DMS53 treated with DMSO at 0.1 percent for 48 hours (cell line): ENCODE measurements at regions not wholly inside any gene's neighbourhood (a gene's known extent, or its start where the extent isn't known, plus 50 kb on each side); places are given as distances from the start of the nearest gene placed in this dataset.

Experiments used
- DNase-seq: peaks from one replicate; lab custom pipeline; 2025; ENCODE audit not compliant: unreplicated experiment; lab: John Stamatoyannopoulos, UW

GRCh38 chr15:97072545-97072944, 742.0 kb downstream of the NR2F2 start:
- no peak for DNase-seq

- DNase-seq = no peak
Observed at GRCh38 chr15:97076011-97076410, 745.5 kb downstream of the NR2F2 start.

DNA sequence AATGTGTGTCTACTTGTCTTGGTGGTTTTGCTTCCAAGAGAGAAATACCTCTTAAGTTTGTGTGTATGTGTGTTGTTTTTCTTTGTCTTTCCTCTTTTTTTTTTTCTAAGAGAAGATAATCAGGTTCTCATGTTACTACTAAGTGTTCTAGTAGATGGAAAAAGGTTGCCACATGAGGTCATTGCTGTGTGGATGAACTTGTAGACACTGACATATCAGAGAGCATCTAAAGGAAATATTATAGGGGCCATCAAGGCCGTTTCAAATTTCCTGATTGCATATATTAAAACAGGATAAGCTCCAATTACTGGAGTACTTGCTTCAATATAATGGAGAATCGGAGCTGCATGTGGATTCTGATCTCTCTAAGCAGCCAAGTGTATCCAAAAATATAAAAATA, 747.5 kb downstream of the NR2F2 start:
- DNase-seq = no peak

- no peak for DNase-seq
Observed at GRCh38 chr15:97078591-97078990, 748.1 kb downstream of the NR2F2 start.

GRCh38 chr15:97081666-97082226, 751.2 kb downstream of the NR2F2 start:
- DNase-seq = no peak

GRCh38 chr15:97082830-97083229, 752.3 kb downstream of the NR2F2 start:
- DNase-seq = no peak

- DNase-seq = no peak
Observed at GRCh38 chr15:97084650-97085049, 754.1 kb downstream of the NR2F2 start.

DNA sequence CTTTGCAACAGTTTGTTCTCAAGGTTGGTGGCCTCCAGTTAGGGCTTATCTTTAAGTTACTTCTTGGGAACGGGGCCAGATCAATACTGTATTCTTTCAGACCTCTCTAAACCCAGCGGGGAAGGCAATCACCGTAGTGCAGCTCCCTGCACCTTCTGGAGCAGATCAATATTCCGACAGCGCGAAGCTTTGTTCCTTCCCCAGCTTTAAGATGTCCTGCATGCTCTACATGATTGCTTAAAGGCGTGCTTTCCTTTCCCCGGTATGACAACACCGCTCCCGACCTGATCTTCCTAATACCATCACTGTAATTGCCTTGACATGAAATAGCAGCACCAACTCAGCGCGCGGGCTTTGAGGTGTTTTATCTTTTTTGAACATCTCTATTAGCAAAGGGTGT, 755.2 kb downstream of the NR2F2 start:
- no peak for DNase-seq

DNA sequence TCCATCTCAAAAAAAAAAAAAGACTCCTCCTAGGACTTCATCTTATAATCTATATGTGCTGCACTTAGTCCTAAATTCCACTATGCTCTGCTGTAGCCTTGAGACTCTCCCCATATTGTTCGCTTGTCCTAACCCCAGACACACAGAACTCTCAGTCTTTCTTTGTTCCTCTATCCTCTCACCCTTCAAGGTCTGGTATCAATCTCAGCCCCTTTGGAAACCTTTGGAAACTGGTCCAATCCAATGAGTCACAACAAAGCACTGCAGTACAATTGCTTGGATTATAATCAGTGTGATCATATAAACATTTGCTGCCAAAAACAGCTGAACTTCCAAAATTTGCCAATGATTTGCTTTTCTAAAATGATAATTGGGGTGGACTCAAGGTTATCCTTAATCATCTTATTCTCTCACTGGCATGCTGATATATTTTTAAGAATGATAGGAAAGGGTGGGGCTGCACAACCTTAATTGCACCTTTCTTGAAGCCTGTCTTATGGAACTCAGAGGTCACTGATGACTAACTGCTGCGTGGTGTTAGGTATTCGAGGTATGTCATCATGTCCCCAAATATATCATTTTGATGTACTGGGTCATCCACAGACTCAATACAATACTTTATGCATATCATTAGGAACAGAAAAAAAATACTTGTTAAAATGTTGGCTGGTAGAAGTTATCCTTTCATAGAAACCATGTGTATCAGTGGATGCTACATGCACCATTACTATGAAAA, 756.7 kb downstream of the NR2F2 start:
- DNase-seq = no peak

DNA sequence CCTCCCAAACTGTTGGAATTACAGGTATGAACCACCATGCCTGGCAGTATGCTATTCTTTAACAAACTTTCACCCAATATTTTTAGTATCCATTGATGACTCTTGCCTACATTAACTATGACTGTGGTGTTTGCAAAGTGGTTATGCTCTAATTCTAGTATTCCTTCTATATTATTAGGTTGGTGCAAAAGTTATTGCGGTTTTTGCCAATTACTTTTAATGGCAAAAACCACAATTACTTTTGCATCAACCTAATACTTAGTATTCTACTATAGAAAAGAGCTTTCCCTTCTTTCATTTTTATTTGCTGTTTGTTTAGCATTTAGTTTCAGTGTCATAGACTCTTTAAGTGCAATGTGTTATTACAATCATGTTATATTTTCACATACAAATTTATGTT, 760.6 kb downstream of the NR2F2 start:
- DNase-seq = no peak

DNA sequence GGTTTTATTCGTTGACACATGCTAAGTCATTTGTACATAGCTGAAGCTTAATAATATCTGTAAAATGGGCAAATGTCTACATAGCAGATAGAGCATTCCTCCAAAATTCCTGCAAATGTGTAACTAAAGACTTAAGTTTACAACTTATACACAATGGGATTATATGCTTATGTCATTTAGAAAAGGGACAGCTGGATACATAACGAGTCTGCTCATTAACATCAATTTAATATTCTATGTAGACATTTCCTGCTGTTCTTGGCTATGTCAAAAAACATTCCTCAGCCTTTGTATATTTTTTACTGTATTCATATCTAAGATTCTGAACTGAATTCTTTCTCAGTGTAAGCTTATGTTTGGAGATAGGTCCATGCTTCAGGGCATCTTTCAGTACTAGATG, 762.2 kb downstream of the NR2F2 start:
- DNase-seq = no peak

DNA sequence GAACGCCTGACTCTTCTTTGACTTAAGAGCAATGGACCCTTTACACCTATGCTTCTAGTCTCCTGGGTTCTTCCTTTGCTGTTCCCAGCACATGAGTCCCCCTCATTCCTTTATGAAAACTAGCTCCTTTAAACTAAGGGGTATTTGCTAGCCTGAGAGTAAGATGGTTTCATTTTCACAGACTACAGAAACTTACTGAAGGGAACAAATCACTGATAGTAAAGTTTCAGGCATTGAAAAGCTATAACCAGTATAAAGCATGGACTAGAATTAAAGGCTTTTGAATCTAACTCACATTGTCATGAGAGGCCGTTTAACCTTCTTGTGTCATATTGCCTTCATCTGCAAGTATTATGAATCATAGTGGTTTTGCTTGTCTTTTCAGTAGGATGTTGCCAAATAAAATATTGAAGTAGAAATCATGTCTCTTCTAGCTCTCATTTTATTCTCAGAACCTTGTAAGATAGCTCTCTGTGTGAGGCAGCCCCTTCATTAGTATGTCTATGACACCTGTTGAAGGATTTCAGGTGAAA, 765.9 kb downstream of the NR2F2 start:
- DNase-seq = no peak

GRCh38 chr15:97099040-97099439, 768.5 kb downstream of the NR2F2 start:
- no peak for DNase-seq

GRCh38 chr15:97101572-97101971, 771.1 kb downstream of the NR2F2 start:
- no peak for DNase-seq

GRCh38 chr15:97114900-97115760, 784.6 kb downstream of the NR2F2 start:
- DNase-seq = no peak

GRCh38 chr15:97115761-97116070, 785.2 kb downstream of the NR2F2 start:
- no peak for DNase-seq

GRCh38 chr15:97124790-97125189, 794.3 kb downstream of the NR2F2 start:
- no peak for DNase-seq

DNA sequence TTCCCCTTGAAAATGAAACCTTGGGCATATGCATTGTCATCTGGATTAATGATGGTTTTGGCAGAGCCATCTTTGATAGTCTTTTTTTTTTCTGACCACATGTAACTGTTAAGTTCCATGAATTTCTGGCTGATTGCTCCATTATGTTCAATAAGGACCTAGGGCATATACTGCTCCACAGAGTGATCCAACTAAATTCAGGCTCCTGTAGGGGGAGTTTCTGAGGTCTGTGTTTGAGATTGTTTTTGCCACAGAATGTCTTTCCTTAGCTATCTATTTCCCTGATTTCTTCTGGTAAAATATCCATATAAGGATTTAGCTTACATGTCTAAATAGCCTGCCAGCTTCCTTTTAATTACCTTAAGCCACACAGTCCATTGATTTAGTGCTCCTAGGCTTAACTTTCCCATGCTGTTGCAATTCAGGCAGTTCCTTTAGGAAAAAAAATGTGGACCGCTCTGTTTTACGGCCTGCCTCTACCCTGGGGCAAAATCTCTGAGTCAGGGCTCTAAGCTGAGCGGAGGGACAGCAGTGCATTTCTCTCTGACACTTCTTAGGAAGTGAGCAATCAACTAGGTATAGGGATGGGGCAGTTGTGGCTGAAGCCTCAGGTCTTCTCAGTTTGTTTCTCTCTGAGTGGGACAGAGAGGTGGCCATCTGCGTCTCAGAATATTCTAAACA, 796.2 kb downstream of the NR2F2 start:
- DNase-seq = no peak

GRCh38 chr15:97129674-97130073, 799.2 kb downstream of the NR2F2 start:
- no peak for DNase-seq

- DNase-seq = no peak
Observed at GRCh38 chr15:97140216-97140615, 809.7 kb downstream of the NR2F2 start.

- DNase-seq = no peak
Observed at GRCh38 chr15:97141360-97141759, 810.9 kb downstream of the NR2F2 start.
